PC-9 (cell line): ENCODE measurements at regions not wholly inside any gene's neighbourhood (a gene's known extent, or its start where the extent isn't known, plus 50 kb on each side); places are given as distances from the start of the nearest gene placed in this dataset.

Experiments
- BruUV-seq: library from RNA; stranded (reverse); fragments of 400-500 nt; replicated peaks from 2 replicates; lab custom pipeline; 2021; lab: Mats Ljungman, UMichigan
- CTCF ChIA-PET: fragments of 300-600 bp; sonication (Branson Sonifier 250); formaldehyde crosslinking; loops from one replicate; lab custom pipeline; 2022; ENCODE audit warnings: antibody characterized with exemption; lab: Charles Lee
- POLR2A ChIA-PET: fragments of 300-600 bp; sonication (Branson Sonifier 250); formaldehyde crosslinking; loops from one replicate; lab custom pipeline; 2022; ENCODE audit warnings: antibody characterized with exemption; ENCODE audit not compliant: unreplicated experiment; lab: Charles Lee
- DNase-seq, 2 experiments: peaks; one replicate each; pipeline versions ENCODE4 v3.0.0 to v3.0.0-alpha.2; 2015 to 2022; ENCODE audit warnings: mixed read lengths in 1 of 2
- H2AFZ ChIP-seq: fragments of 200-600 bp; sonication (generic); 2 replicates; pipeline ENCODE4 v1.8.1; 2017; ENCODE audit warnings: antibody characterized with exemption
- H3F3A ChIP-seq: fragments of 200-600 bp; sonication (generic); 2 replicates; pipeline ENCODE4 v1.8.1; 2017; ENCODE audit warnings: antibody characterized with exemption, mild to moderate bottlenecking, low read depth; ENCODE audit not compliant: insufficient read depth
- H3K27ac ChIP-seq: fragments of 200-600 bp; sonication (generic); 2 replicates; pipeline ENCODE4 v1.6.1; 2016; ENCODE audit warnings: mixed run types
- H3K27me3 ChIP-seq: fragments of 200-600 bp; sonication (generic); 2 replicates; pipeline ENCODE4 v1.6.1; 2016; ENCODE audit warnings: low read depth, mixed run types; ENCODE audit not compliant: insufficient read depth
- H3K36me3 ChIP-seq: fragments of 200-600 bp; sonication (generic); 2 replicates; pipeline ENCODE4 v1.6.1; 2016; ENCODE audit warnings: low read depth, mixed run types
- H3K4me1 ChIP-seq: fragments of 200-600 bp; sonication (generic); replicated peaks from 2 replicates; pipeline ENCODE4 v1.6.1; 2016; ENCODE audit warnings: mixed run types; ENCODE audit not compliant: insufficient read depth
- H3K4me2 ChIP-seq: fragments of 200-600 bp; sonication (generic); 2 replicates; pipeline ENCODE4 v1.6.1; 2017; ENCODE audit warnings: mixed run types
- H3K4me3 ChIP-seq: fragments of 200-600 bp; sonication (generic); 2 replicates; pipeline ENCODE4 v1.6.1; 2016; ENCODE audit warnings: mixed run types
- H3K79me2 ChIP-seq: fragments of 200-600 bp; sonication (generic); 2 replicates; pipeline ENCODE4 v1.6.1; 2017; ENCODE audit warnings: low read depth, mixed run types
- H3K9me2 ChIP-seq: fragments of 200-600 bp; sonication (generic); 2 replicates; pipeline ENCODE4 v1.8.1; 2017; ENCODE audit warnings: mild to moderate bottlenecking; ENCODE audit not compliant: insufficient read depth
- H3K9me3 ChIP-seq: fragments of 200-600 bp; sonication (generic); 2 replicates; pipeline ENCODE4 v1.8.1; 2016; ENCODE audit warnings: low read depth; ENCODE audit not compliant: insufficient read depth
- H4K20me1 ChIP-seq: fragments of 200-600 bp; sonication (generic); 2 replicates; pipeline ENCODE4 v1.8.1; 2017; ENCODE audit not compliant: insufficient read depth
- EZH2 ChIP-seq: fragments of 200-600 bp; sonication (generic); IDR thresholded peaks from 2 replicates; pipeline ENCODE4 v1.8.0; 2017; ENCODE audit warnings: antibody characterized with exemption, low read depth
- intact Hi-C: fragments of 100-400 bp; cut with micrococcal nuclease; formaldehyde crosslinking; loops from one replicate; pipeline ENCODE4 v1.10.0; 2022; ENCODE audit not compliant: unreplicated experiment
- TF ChIP-seq, protein P1 (sequence below): fragments of 200-600 bp; sonication (generic); conservative IDR thresholded peaks from 2 replicates; pipeline ENCODE4 v1.6.1; 2017; ENCODE audit warnings: mixed run types, antibody characterized with exemption, mild to moderate bottlenecking, moderate library complexity

DNA sequence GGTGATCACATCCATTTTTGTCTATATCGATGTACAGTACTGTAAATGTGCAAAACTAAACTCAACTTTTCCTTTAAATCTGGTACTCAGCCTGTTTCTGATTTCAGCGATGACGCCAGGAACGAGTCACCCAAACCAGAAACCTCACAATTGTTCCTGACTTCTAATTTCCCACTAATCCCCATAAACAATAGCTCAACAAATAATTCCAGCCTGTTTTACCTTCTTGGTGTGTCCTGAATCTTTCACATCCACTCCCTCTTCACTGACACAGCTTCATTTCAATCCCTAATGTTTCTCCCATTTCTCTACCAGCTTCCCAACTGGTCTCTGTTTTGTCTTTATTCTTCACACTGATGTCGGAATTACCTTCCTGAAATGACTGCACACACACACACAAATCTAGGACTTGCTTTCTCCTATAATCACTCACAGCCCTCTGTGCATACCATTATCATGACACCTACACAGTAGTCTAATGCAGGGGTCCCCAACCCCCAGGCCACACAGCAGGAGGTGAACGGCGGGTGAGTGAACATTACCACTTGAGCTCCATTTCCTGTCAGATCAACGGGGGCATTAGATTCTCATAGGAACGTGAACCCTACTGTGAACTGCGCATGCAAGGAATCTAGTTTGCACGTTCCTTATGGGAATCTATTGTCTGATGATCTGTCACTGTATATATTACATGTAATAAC is 97.8 kb upstream of the SLC30A5 start:
- no TSS peak for BruUV-seq
- Histone ChIP-seq H3K4me3 (no peak overlapping the region), H3K9me3 (no peaks in the 10 kb centered on the region), H3K27me3 (no peaks in the 10 kb centered on the region), H3K9me2 (no peaks in the 10 kb centered on the region), H2AFZ (no peak overlapping the region), H3K4me1 (no peaks in the 10 kb centered on the region), H3K79me2 (no peaks in the 10 kb centered on the region), H3K36me3 (no peaks in the 10 kb centered on the region), H3K4me2 (no peak overlapping the region), H3K27ac (no peak overlapping the region), H4K20me1 (no peaks in the 10 kb centered on the region), H3F3A (no peaks in the 10 kb centered on the region)
- TF ChIP-seq, protein P1, sequence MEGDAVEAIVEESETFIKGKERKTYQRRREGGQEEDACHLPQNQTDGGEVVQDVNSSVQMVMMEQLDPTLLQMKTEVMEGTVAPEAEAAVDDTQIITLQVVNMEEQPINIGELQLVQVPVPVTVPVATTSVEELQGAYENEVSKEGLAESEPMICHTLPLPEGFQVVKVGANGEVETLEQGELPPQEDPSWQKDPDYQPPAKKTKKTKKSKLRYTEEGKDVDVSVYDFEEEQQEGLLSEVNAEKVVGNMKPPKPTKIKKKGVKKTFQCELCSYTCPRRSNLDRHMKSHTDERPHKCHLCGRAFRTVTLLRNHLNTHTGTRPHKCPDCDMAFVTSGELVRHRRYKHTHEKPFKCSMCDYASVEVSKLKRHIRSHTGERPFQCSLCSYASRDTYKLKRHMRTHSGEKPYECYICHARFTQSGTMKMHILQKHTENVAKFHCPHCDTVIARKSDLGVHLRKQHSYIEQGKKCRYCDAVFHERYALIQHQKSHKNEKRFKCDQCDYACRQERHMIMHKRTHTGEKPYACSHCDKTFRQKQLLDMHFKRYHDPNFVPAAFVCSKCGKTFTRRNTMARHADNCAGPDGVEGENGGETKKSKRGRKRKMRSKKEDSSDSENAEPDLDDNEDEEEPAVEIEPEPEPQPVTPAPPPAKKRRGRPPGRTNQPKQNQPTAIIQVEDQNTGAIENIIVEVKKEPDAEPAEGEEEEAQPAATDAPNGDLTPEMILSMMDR, result no peak
- no peak for TF ChIP-seq EZH2
- intact Hi-C loops, result no loop called here
- CTCF ChIA-PET, result no interaction called here
- DNase-seq, result no peak
- POLR2A ChIA-PET, result no interaction called here

DNA sequence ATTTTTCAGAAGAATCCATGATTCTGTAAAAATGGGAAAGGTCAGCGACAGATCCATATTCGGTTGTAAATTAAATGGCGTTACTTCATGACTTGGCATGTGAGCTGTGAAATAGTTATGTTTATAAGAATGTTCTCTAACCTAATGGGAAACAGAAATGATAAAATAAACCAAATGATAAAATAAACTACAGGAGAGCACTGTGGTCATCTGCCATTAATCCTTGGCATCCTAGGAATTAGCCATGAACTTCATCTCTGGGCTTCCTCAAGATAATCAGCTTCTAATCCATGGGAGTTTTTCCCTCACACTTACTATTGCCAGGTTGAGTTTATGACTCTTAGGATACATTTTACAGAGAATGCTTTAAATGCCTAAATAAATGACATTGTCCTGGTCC is 94.6 kb upstream of the SLC30A5 start:
- no TSS peak for BruUV-seq
- no peak overlapping the region for H3K4me3 ChIP-seq

DNA sequence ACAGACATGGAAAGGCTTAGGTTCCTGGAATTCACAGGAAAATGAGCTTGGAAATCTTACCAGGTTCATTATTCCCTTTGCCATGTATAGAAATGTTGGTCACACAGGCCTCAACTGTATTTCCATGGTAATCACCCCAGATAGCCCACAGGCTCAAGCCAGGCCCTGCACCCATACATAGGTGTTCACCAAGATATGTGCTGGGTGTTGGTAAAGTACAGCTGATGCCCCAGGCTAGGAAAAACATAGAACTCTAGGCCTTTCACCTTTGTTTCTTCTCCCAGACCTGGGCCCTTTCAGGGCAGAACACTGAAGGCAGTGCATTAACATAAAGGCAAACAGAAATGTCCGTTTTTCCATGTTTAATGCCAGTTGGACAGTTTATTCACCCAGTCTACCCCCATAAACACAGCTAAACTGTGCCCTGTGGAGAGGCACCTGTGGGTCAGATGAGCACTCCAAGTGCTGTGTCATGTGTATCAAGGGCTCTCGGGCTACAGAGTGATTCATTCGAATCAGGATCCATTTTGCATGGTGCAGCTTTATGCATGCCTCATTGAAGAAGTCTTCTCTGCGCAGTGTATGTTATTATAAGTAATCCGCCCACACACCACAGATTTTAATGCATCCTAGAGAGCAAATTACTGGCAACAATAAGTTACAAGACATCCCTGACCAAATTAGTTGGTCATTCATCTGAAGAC is 93.4 kb upstream of the SLC30A5 start:
- H3K9me3 ChIP-seq, result no peaks in the 10 kb centered on the region
- H3K27ac ChIP-seq, result no peak overlapping the region
- no peaks in the 10 kb centered on the region for H4K20me1 ChIP-seq
- TF ChIP-seq EZH2, result no peak
- TF ChIP-seq, protein P1, result no peak
- H3K27me3 ChIP-seq, result no peaks in the 10 kb centered on the region
- intact Hi-C loops, result no loop called here
- H2AFZ ChIP-seq, result no peak overlapping the region
- no peaks in the 10 kb centered on the region for H3K9me2 ChIP-seq
- H3K4me3 ChIP-seq, result no peak overlapping the region
- H3K36me3 ChIP-seq, result no peaks in the 10 kb centered on the region
- no peaks in the 10 kb centered on the region for H3F3A ChIP-seq
- POLR2A ChIA-PET, result interaction anchor here (0.7 kb wide), 1 partner anchor 707 kb away, joined by 7 read pairs; no protein-coding TSS in a partner anchor
- CTCF ChIA-PET, result no interaction called here
- H3K79me2 ChIP-seq, result no peaks in the 10 kb centered on the region
- no peak overlapping the region for H3K4me2 ChIP-seq
- DNase-seq, result no peak
- no TSS peak for BruUV-seq
- H3K4me1 ChIP-seq, result no peaks in the 10 kb centered on the region

More for the DNA sequence above, 94.6 kb upstream of the SLC30A5 start:
- Histone ChIP-seq H3K79me2 (no peaks in the 10 kb centered on the region), H3K36me3 (no peaks in the 10 kb centered on the region), H3K9me3 (no peaks in the 10 kb centered on the region), H3K9me2 (no peaks in the 10 kb centered on the region), H3K4me1 (no peaks in the 10 kb centered on the region), H4K20me1 (no peaks in the 10 kb centered on the region), H3K27ac (no peak overlapping the region), H3K4me2 (no peak overlapping the region), H2AFZ (no peak overlapping the region), H3F3A (no peaks in the 10 kb centered on the region), H3K27me3 (no peaks in the 10 kb centered on the region)
- no peak for DNase-seq
- intact Hi-C loops, result no loop called here
- ChIA-PET CTCF (no interaction called here), POLR2A (no interaction called here)
- TF ChIP-seq, protein P1, result no peak
- no peak for TF ChIP-seq EZH2
